Right lobe of liver (tissue), 6 donors: ENCODE measurements at regions not wholly inside any gene's neighbourhood (a gene's known extent, or its start where the extent isn't known, plus 50 kb on each side); places are given as distances from the start of the nearest gene placed in this dataset.
"Not testable (repeated sequence)": the region's sequence is repeated elsewhere in the genome, so short reads cannot be mapped to it uniquely, and the experiment has no call there.

Source experiments
- ATAC-seq, 4 donors: fragments of 200-7000 bp; cut with Tn5 transposase; one replicate each; pipeline ENCODE4 v1.9.1; 2020; ENCODE audit warnings: mild to moderate bottlenecking in 4 of 4, moderate library complexity in 4 of 4
- DNase-seq, 3 donors: peaks; one replicate each; pipeline ENCODE4 v3.0.0-alpha.2; 2020
- H3K27ac ChIP-seq, 3 donors: fragments of 200-600 bp; one replicate each; pipeline ENCODE4 v1.8.0; 2022
- H3K27me3 ChIP-seq, 2 donors: fragments of 200-600 bp; one replicate each; pipeline ENCODE4 v1.8.0; 2022
- H3K36me3 ChIP-seq, 4 donors: fragments of 200-600 bp; sonication (generic) in 1 of 4; one replicate each; pipeline versions ENCODE4 v1.5.1 to v1.8.0; 2017 to 2022; ENCODE audit warnings: control low read depth in 1 of 4
- H3K4me1 ChIP-seq, 4 donors: fragments of 200-600 bp; sonication (generic) in 1 of 4; one replicate each; pipeline versions ENCODE4 v1.5.1 to v1.8.0; 2017 to 2022; ENCODE audit warnings: control low read depth in 1 of 4
- H3K4me3 ChIP-seq, 3 donors: fragments of 200-600 bp; one replicate each; pipeline ENCODE4 v1.8.0; 2022
- H3K9me3 ChIP-seq, 4 donors: fragments of 200-600 bp; sonication (generic) in 1 of 4; one replicate each; pipeline versions ENCODE4 v1.5.1 to v1.8.0; 2017 to 2022; ENCODE audit warnings: control low read depth in 1 of 4
- POLR2A ChIP-seq: fragments of 450-650 bp; IDR thresholded peaks from one replicate; pipeline ENCODE4 v1.6.1; 2017; ENCODE audit warnings: antibody characterized with exemption, mild to moderate bottlenecking
- WGBS: methylation state at CpG from one replicate; pipeline ENCODE4 v1.1.6; 2018; ENCODE audit warnings: low coverage, low lambda C conversion rate; ENCODE audit not compliant: insufficient coverage; ENCODE audit errors: missing lambda C conversion rate; 5-methylcytosine and 5-hydroxymethylcytosine counted together
- intact Hi-C, 2 donors: fragments of 100-400 bp; cut with DNase I; formaldehyde crosslinking; loops; one replicate each; pipeline versions ENCODE4 v1.11.2 to v1.14.1; 2022
- TF ChIP-seq, protein P1 (sequence below), 4 donors: fragments of 200-600 bp in 3 of 4; fragments of 450-650 bp in 1 of 4; IDR thresholded peaks; one replicate each; pipeline versions ENCODE4 v1.5.1 to v1.8.0; 2016 to 2022; ENCODE audit warnings: antibody characterized with exemption in 4 of 4, mild to moderate bottlenecking in 2 of 4
- donor health status: DM: no; HTN: yes; CAD: no.
- donor health status: DM: no; HTN: no; CAD: no.
- donor health status: DM: no; HTN: no; CAD: no.
- donor health status: DM: no; HTN: yes; CAD: no.
- donor health status: DM: no; HTN: yes; CAD: no.

DNA sequence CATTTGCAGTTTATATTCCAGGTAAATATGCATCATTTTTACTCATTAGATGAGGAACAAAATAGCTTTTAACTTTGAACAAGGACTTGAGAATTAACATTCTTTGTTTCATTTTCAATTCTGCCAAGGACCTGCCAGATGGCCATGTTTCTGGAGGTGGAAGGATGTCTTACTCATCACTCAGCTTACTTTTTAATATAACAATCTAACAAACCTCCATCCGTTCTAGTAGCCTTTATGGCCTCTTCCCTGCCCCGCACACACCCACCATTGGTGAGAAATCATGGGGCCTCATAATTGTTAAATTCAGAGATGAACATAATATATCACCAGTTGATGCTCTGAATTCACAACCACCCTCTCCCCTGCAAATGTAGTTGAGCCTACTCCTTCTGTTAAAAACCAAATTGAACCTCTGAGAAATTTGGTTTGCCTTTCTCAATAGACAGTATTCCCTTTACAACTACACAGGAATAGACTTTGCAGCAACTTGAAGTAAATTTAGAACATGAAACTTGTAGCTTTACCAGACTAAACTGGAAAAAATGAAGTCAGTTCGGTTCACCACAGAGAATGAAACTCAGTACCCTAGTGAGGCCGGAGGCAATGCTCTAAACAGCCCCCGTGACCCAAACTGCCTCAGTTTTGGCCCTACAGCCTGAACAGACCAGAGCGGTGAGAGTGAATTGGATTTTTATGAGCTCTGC, 50.1 kb upstream of the ACSL4 start:
- Histone ChIP-seq H3K4me3 (no peak overlapping the region), H3K4me1 (no peaks in the 10 kb centered on the region), H3K9me3 (no peaks in the 10 kb centered on the region), H3K36me3 (no peaks in the 10 kb centered on the region), H3K27me3 (peaks cover 4 to 45% of the 10 kb centered on the region in 2 donors), H3K27ac (no peak overlapping the region)
- intact Hi-C loops: no loop called here
- ATAC-seq (peak in 1 of 4 donors; percentile 50), DNase-seq (no peak)
- WGBS: 76% methylated on average over 6 of the region's 6 CpGs
- TF ChIP-seq POLR2A: no peak
- TF ChIP-seq, protein P1, sequence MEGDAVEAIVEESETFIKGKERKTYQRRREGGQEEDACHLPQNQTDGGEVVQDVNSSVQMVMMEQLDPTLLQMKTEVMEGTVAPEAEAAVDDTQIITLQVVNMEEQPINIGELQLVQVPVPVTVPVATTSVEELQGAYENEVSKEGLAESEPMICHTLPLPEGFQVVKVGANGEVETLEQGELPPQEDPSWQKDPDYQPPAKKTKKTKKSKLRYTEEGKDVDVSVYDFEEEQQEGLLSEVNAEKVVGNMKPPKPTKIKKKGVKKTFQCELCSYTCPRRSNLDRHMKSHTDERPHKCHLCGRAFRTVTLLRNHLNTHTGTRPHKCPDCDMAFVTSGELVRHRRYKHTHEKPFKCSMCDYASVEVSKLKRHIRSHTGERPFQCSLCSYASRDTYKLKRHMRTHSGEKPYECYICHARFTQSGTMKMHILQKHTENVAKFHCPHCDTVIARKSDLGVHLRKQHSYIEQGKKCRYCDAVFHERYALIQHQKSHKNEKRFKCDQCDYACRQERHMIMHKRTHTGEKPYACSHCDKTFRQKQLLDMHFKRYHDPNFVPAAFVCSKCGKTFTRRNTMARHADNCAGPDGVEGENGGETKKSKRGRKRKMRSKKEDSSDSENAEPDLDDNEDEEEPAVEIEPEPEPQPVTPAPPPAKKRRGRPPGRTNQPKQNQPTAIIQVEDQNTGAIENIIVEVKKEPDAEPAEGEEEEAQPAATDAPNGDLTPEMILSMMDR (IDR thresholded peaks at IDR 0.05): no peak

GRCh38 chrX:109783701-109784079, 50.6 kb upstream of the ACSL4 start:
- intact Hi-C loops: no loop called here
- ATAC-seq: peak in 1 of 4 donors; percentile 85

GRCh38 chrX:109785053-109785452, 52.0 kb upstream of the ACSL4 start:
- no peak overlapping the region for H3K27ac ChIP-seq
- ATAC-seq (no peak), DNase-seq (no peak)
- no peaks in the 10 kb centered on the region for H3K36me3 ChIP-seq
- WGBS: 65% methylated on average over 4 of the region's 4 CpGs
- H3K9me3 ChIP-seq: no peaks in the 10 kb centered on the region
- intact Hi-C loops: no loop called here
- no peaks in the 10 kb centered on the region for H3K4me1 ChIP-seq
- peaks cover 4 to 49% of the 10 kb centered on the region in 2 donors for H3K27me3 ChIP-seq
- no peak overlapping the region for H3K4me3 ChIP-seq
- TF ChIP-seq, protein P1 (IDR thresholded peaks at IDR 0.05): no peak
- TF ChIP-seq POLR2A: no peak

More at GRCh38 chrX:109783701-109784079, 50.6 kb upstream of the ACSL4 start:
- Histone ChIP-seq H3K4me3 (no peak overlapping the region), H3K4me1 (no peaks in the 10 kb centered on the region), H3K9me3 (no peaks in the 10 kb centered on the region), H3K27me3 (peaks cover 4 to 45% of the 10 kb centered on the region in 2 donors), H3K27ac (no peak overlapping the region), H3K36me3 (no peaks in the 10 kb centered on the region)
- no peak for DNase-seq
- 30% methylated on average over 5 of the region's 5 CpGs for WGBS
- TF ChIP-seq POLR2A: no peak
- TF ChIP-seq, protein P1 (IDR thresholded peaks at IDR 0.05): no peak

GRCh38 chrX:109790511-109790910, 57.5 kb upstream of the ACSL4 start:
- ATAC-seq, H3K4me3 ChIP-seq, H3K4me1 ChIP-seq, H3K36me3 ChIP-seq, H3K9me3 ChIP-seq, H3K27ac ChIP-seq, intact Hi-C loops, DNase-seq: not testable (repeated sequence)
- 78% methylated on average over 4 of the region's 7 CpGs for WGBS
- peaks cover 5 to 32% of the 10 kb centered on the region in 2 donors for H3K27me3 ChIP-seq

DNA sequence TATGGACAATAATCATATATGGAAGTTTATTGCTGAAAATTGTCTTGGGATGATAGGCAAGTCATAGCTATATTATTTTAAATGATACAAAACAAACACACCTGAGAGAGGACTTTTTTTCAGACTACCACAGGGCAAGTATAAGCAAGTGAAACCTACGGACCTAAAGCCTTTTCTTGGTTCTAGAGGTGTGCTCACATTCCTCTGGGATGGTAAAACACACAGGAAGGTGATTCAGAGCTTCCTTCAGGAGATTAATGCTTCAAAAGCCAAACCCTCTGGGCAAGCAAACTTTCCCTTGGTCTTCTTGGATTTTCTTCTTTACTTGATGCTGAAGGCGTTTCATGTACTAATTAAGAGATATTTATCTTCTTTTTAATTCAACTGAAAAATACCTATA, 60.1 kb upstream of the ACSL4 start:
- intact Hi-C loops: no loop called here
- Histone ChIP-seq H3K4me3 (no peak overlapping the region), H3K36me3 (no peaks in the 10 kb centered on the region), H3K9me3 (no peaks in the 10 kb centered on the region), H3K27ac (no peak overlapping the region), H3K4me1 (peaks cover 0 to 7% (median 2%) of the 10 kb centered on the region in 4 donors), H3K27me3 (peaks cover 3 to 22% of the 10 kb centered on the region in 2 donors)
- no peak for DNase-seq
- 39% methylated on average over 2 of the region's 2 CpGs for WGBS
- ATAC-seq: no peak
- TF ChIP-seq, protein P1 (IDR thresholded peaks at IDR 0.05): no peak
- TF ChIP-seq POLR2A: no peak
